GM18498 (cell line): ENCODE measurements at regions not wholly inside any gene's neighbourhood (a gene's known extent, or its start where the extent isn't known, plus 50 kb on each side); places are given as distances from the start of the nearest gene placed in this dataset.

ENCODE experiments used
- ATAC-seq: cut with Tn5 transposase; IDR thresholded peaks from one replicate; pipeline ENCODE4 v1.9.1; 2021; ENCODE audit warnings: mild to moderate bottlenecking, moderate library complexity; ENCODE audit not compliant: unreplicated experiment

- ATAC-seq: no peak
Observed at GRCh38 chr14:82309199-82309598, 775.5 kb upstream of the SEL1L start.

- no peak for ATAC-seq
Observed at GRCh38 chr14:82313889-82314288, 780.2 kb upstream of the SEL1L start.

- ATAC-seq: no peak
Observed at GRCh38 chr14:82328442-82328841, 794.8 kb upstream of the SEL1L start.

- no peak for ATAC-seq
Observed at GRCh38 chr14:82341261-82341810, 807.7 kb upstream of the SEL1L start.

GRCh38 chr14:82342596-82342995, 808.9 kb upstream of the SEL1L start:
- no peak for ATAC-seq

GRCh38 chr14:82345184-82345583, 811.5 kb upstream of the SEL1L start:
- ATAC-seq: no peak

- no peak for ATAC-seq
Observed at GRCh38 chr14:82354126-82354525, 820.5 kb upstream of the SEL1L start.

- ATAC-seq: no peak
Observed at GRCh38 chr14:82359201-82359600, 825.5 kb upstream of the SEL1L start.

- ATAC-seq: no peak
Observed at GRCh38 chr14:82362452-82362851, 828.8 kb upstream of the SEL1L start.

- no peak for ATAC-seq
Observed at GRCh38 chr14:82365471-82365870, 831.8 kb upstream of the SEL1L start.

- no peak for ATAC-seq
Observed at GRCh38 chr14:82366803-82367202, 833.1 kb upstream of the SEL1L start.

GRCh38 chr14:82379291-82379690, 845.6 kb upstream of the SEL1L start:
- no peak for ATAC-seq

GRCh38 chr14:82385048-82385447, 851.4 kb upstream of the SEL1L start:
- no peak for ATAC-seq

GRCh38 chr14:82387699-82388098, 854.0 kb upstream of the SEL1L start:
- ATAC-seq: no peak

- no peak for ATAC-seq
Observed at GRCh38 chr14:82388488-82388887, 854.8 kb upstream of the SEL1L start.

GRCh38 chr14:82390586-82390985, 856.9 kb upstream of the SEL1L start:
- no peak for ATAC-seq

GRCh38 chr14:82394916-82395315, 861.3 kb upstream of the SEL1L start:
- ATAC-seq: no peak

- no peak for ATAC-seq
Observed at GRCh38 chr14:82398256-82398655, 864.6 kb upstream of the SEL1L start.

GRCh38 chr14:82403987-82404386, 870.3 kb upstream of the SEL1L start:
- ATAC-seq: no peak

- ATAC-seq: no peak
Observed at GRCh38 chr14:82410064-82410463, 876.4 kb upstream of the SEL1L start.

GRCh38 chr14:82411298-82411697, 877.6 kb upstream of the SEL1L start:
- ATAC-seq: no peak

- ATAC-seq: no peak
Observed at GRCh38 chr14:82412545-82412944, 878.9 kb upstream of the SEL1L start.

- ATAC-seq: peak; percentile 67
Observed at GRCh38 chr14:82414853-82415539, 881.3 kb upstream of the SEL1L start.
